ENCODE measurements at regions not wholly inside any gene's neighbourhood (a gene's known extent, or its start where the extent isn't known, plus 50 kb on each side); places are given as distances from the start of the nearest gene placed in this dataset.
"Not testable (repeated sequence)": the region's sequence is repeated elsewhere in the genome, so short reads cannot be mapped to it uniquely, and the experiment has no call there.

- no peak for DNase-seq
Observed at GRCh38 chr14:43145361-43145760, 1361.7 kb downstream of the FSCB start.

GRCh38 chr14:43143106-43143505, 1364.0 kb downstream of the FSCB start:
- no peak for DNase-seq

GRCh38 chr14:43141636-43142191, 1365.4 kb downstream of the FSCB start:
- no peak for DNase-seq

GRCh38 chr14:43140453-43140852, 1366.6 kb downstream of the FSCB start:
- no peak for DNase-seq

GRCh38 chr14:43135877-43136411, 1371.1 kb downstream of the FSCB start:
- no peak for DNase-seq

GRCh38 chr14:43132441-43132840, 1374.6 kb downstream of the FSCB start:
- no peak for DNase-seq

- not testable (repeated sequence) for DNase-seq
Observed at GRCh38 chr14:43128429-43128828, 1378.7 kb downstream of the FSCB start.

- DNase-seq = not testable (repeated sequence)
Observed at GRCh38 chr14:43127874-43128273, 1379.2 kb downstream of the FSCB start.

GRCh38 chr14:43123544-43123943, 1383.5 kb downstream of the FSCB start:
- no peak for DNase-seq

- no peak for DNase-seq
Observed at GRCh38 chr14:43119672-43120071, 1387.4 kb downstream of the FSCB start.

- no peak for DNase-seq
Observed at GRCh38 chr14:43116341-43116740, 1390.7 kb downstream of the FSCB start.

- DNase-seq = no peak
Observed at GRCh38 chr14:43105305-43105704, 1401.8 kb downstream of the FSCB start.

GRCh38 chr14:43090380-43090779, 1416.7 kb downstream of the FSCB start:
- no peak for DNase-seq

GRCh38 chr14:43087666-43088065, 1419.4 kb downstream of the FSCB start:
- DNase-seq = no peak

GRCh38 chr14:43085819-43086218, 1421.3 kb downstream of the FSCB start:
- no peak for DNase-seq

- not testable (repeated sequence) for DNase-seq
Observed at GRCh38 chr14:43067372-43067771, 1439.7 kb downstream of the FSCB start.

- DNase-seq = no peak
Observed at GRCh38 chr14:43056106-43056505, 1449.4 kb downstream of the LRFN5 start.

GRCh38 chr14:43052897-43053296, 1446.2 kb downstream of the LRFN5 start:
- DNase-seq = no peak

GRCh38 chr14:43043850-43044249, 1437.2 kb downstream of the LRFN5 start:
- no peak for DNase-seq

GRCh38 chr14:43042408-43042807, 1435.7 kb downstream of the LRFN5 start:
- DNase-seq = no peak

- DNase-seq = no peak
Observed at GRCh38 chr14:43041976-43042375, 1435.3 kb downstream of the LRFN5 start.

- no peak for DNase-seq
Observed at GRCh38 chr14:43041207-43041606, 1434.5 kb downstream of the LRFN5 start.

GRCh38 chr14:43039881-43040280, 1433.2 kb downstream of the LRFN5 start:
- DNase-seq = no peak

- DNase-seq = no peak
Observed at GRCh38 chr14:43031598-43031997, 1424.9 kb downstream of the LRFN5 start.

GRCh38 chr14:43022094-43022800, 1415.6 kb downstream of the LRFN5 start:
- DNase-seq = no peak

Data from islet precursor cell (in vitro differentiated cells).